Stimulated activated CD8-positive, alpha-beta memory T cell treated with anti-CD3 and anti-CD28 coated beads, Interleukin-12 subunit alpha, Interleukin-12 subunit beta, amount 100 ng/mL, for 1 hour (primary cell): ENCODE measurements at regions not wholly inside any gene's neighbourhood (a gene's known extent, or its start where the extent isn't known, plus 50 kb on each side); places are given as distances from the start of the nearest gene placed in this dataset.
"Not testable (repeated sequence)": the region's sequence is repeated elsewhere in the genome, so short reads cannot be mapped to it uniquely, and the experiment has no call there.

ENCODE experiments used
- DNase-seq: peaks from one replicate; pipeline ENCODE4 v3.0.0-alpha.2; 2020; ENCODE audit warnings: low read depth

GRCh38 chr3:35393901-35394799 is 245.2 kb upstream of the ARPP21 start:
- DNase-seq = no peak

DNA sequence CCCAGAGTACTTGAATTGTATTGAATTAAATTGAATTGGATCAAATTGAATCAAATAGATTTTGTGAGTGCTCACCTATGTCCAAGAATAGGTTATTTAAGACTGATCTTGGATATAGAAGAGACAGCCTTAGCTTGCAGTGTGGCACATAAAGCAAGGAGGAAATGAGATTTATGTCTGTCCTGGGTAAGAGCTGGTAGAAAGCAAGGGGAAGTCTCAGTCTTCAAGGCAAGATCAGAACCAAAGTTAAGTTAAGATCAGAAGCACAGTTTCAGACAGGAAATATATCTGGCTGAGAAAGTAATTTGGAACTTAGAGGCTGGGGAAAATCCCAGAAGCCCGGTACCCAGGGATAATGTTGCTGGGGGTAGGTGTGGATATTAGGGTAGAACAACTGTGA is 244.4 kb upstream of the ARPP21 start:
- no peak for DNase-seq

DNA sequence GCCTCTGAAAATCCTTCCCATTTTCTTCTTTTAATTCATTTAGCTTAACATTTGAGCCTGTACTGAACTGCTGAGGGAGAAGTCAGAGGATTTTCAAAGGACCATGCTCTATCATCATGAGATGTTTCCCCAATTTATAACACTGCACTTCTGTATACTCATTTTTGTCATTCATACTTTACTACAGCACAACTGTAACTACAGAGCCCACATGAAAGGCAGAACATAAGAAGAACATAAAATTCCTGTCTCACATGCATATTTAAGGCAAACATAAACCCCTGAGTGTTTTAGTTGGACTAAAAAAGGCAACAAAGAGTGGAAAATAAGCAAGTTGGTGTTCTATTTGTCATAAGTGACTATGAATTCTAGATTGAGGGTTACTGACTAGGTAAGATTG is 237.7 kb upstream of the ARPP21 start:
- DNase-seq = no peak

DNA sequence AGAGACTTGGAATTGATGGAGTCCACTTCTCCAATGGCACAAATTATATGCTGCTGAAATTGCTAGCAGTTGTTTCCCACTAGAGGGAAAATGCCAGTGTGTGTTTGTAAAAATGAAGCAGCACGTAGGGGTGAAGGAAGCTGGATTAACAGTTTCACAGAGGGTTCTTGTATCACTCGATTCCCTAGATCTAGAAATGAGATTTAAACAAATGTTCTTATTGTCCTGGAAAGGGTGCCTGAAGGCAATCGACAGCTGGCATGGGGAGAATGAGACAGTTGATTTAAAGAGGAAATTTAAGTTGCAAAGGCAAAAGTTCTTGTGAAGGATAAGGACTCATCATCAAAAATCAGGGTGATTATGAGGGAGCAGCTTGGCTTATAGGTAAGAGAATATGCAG is 234.8 kb upstream of the ARPP21 start:
- no peak for DNase-seq

DNA sequence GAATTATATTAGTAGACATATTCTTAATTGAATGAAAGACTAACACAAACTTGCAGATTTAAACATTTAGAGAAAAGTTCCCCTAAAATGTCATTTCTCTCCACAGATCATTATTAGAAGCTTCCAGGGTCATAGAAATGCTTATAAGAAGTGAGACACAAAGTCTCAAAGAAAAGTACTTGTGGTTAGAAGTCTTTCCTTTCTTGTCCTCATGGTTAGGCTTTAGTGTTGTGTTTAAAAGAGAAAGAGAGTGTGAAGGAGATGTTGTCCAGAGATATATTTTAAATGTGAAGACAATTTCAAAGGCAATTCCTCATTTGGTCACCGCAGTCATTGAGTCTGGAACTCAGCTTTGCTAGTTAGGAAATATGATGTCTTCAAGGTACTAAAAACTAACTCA is 230.4 kb upstream of the ARPP21 start:
- DNase-seq = no peak

DNA sequence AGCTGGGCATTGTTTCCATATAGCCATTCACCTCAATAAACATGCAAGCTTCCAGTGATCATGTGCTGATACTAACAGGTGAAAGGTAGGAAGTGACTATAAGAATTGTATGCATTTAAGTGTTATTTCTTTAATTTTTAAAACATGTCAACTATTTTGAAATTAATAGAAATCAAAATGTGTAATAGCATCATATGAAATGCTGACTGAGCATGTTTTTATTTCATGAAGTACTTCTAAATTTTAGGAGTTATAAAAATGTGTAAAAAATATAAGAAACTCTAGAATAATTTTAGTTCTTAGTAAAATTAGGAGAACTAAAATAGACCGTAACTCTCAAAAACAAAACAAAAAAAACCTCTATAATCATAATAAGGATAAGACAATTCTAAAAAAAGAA is 229.3 kb upstream of the ARPP21 start:
- DNase-seq = no peak

DNA sequence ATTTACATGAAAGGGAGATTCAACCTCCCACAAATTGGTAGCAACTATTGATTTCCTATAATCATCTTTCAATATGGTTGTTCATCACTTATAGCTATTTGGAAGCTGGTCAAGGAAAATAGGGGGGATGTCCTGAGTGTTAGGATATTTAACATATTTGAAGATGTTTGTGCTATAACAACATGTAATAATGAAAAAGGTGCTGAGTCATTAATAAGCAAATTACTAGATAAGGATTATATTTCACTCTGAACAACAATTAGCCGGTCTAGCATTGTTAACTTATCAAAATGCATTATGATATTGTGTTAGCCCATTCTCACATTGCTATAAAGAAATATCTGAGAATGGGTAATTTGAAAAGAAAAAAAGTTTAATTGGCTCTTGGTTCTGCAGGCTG is 225.8 kb upstream of the ARPP21 start:
- no peak for DNase-seq

- DNase-seq = no peak
Measured at GRCh38 chr3:35417080-35417479, 222.2 kb upstream of the ARPP21 start.

GRCh38 chr3:35422101-35422500 is 217.2 kb upstream of the ARPP21 start:
- no peak for DNase-seq

DNA sequence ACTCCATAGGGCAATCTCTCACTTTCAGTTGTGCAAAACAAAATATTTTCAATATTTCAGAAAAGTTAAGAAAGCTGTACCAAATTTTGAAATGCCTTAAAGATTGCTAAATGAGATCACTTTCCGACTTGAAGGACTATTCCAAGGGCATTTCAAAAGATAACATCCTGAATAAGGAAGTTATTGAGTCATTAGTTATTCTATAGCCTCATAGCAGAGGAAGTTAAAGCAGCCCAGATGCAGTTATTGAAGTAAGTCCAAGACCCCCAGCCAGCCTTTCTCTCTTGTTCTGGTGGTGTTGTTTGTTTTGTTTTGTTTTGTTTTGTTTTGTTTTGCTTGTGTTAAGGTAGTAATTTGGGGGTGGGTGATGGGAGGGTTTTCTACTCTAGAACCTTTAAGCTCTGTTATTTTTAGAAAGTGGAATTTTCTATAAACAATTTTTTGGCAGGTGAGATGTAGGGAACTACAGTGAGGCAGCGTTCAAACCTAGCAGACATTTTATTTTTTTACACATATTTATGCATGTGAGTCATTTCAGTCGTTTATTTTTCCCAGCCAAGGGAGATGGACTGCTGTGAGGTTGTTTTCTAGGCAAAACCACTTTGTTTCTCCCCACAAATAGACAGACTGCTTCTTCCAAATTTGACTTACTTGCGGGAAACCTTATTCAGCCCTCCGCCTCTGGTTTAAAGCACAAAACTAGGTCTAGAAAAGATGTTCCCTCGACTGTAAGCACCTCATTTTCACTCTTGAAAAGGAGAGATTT is 216.3 kb upstream of the ARPP21 start:
- no peak for DNase-seq

- no peak for DNase-seq
Measured at GRCh38 chr3:35426366-35426958, 212.9 kb upstream of the ARPP21 start.

DNA sequence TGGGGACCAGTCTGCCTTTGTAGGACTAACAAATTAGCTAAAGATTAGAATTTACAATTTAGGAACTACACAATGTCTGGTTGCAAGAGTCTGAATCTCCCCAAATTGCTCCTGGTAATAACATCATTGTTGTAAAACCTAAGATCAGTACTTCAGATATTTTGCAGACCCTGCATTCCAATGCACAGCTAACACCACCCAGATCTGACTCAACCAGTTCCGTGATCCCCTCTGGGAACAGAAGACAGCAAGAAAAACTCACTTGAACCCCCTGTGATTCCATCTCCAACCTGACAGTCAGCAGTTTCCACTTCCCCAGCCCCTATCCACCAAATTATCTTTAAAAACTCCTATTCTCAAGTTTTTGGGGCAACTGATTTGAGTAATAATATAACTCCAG is 201.9 kb upstream of the ARPP21 start:
- DNase-seq = no peak

- no peak for DNase-seq
Measured at GRCh38 chr3:35438101-35438500, 201.2 kb upstream of the ARPP21 start.

GRCh38 chr3:35439663-35440062 is 199.7 kb upstream of the ARPP21 start:
- no peak for DNase-seq

GRCh38 chr3:35440826-35441225 is 198.5 kb upstream of the ARPP21 start:
- no peak for DNase-seq

GRCh38 chr3:35446896-35447295 is 192.4 kb upstream of the ARPP21 start:
- no peak for DNase-seq

- no peak for DNase-seq
Measured at GRCh38 chr3:35448121-35448520, 191.2 kb upstream of the ARPP21 start.

DNA sequence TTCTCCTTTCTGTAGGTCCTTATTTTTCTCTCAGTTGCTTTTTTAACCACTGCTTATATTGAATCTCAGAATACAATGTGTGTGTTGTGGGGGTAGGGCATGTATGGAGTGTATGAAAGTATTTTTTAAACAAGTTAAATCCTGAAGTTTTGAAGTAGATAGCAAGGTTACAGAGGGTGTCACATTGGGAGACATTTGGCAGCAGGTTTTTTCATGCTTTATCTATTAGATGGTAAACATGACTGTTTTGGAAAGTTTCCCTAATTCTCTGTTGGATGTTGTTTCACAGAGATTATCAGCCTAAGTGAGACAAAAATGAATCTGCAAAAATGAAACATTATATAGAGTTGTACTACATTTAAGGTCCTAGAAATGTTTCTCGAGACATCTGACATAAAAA is 190.6 kb upstream of the ARPP21 start:
- DNase-seq = no peak

DNA sequence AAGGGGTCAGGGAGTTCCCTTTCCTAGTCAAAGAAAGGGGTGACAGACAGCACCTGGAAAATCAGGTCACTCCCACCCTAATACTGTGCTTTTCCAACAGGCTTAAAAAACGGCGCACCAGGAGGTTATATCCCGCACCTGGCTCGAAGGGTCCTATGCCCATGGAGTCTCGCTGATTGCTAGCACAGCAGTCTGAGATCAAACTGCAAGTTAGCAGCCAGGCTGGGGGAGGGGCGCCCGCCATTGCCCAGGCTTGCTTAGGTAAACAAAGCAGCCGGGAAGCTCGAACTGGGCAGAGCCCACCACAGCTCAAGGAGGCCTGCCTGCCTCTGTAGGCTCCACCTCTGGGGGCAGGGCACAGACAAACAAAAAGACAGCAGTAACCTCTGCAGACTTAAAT is 184.5 kb upstream of the ARPP21 start:
- not testable (repeated sequence) for DNase-seq

DNA sequence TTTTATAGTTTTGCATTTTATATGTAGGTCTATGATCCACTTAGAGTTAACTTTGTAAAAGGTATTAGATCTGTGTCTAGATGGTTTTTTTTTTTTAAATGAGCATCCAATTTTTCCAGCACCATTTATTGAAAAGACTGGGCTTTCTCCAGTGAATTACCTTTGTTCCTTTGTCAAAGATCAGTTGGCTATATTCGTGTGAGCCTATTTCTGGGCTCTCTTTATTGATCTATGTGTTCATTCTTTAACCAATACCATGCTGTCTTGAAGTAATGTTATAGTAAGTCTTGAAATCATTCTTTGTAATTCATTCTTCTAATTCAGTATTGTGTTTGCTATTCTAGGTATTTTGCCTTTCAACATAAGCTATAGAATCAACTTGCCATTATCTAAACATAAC is 165.4 kb upstream of the ARPP21 start:
- no peak for DNase-seq

- DNase-seq = not testable (repeated sequence)
Measured at GRCh38 chr3:35482566-35482965, 156.8 kb upstream of the ARPP21 start.

- no peak for DNase-seq
Measured at GRCh38 chr3:35483131-35483530, 156.2 kb upstream of the ARPP21 start.

- no peak for DNase-seq
Measured at GRCh38 chr3:35484929-35485530, 154.3 kb upstream of the ARPP21 start.
